ENCODE measurements at regions not wholly inside any gene's neighbourhood (a gene's known extent, or its start where the extent isn't known, plus 50 kb on each side); places are given as distances from the start of the nearest gene placed in this dataset.

DNA sequence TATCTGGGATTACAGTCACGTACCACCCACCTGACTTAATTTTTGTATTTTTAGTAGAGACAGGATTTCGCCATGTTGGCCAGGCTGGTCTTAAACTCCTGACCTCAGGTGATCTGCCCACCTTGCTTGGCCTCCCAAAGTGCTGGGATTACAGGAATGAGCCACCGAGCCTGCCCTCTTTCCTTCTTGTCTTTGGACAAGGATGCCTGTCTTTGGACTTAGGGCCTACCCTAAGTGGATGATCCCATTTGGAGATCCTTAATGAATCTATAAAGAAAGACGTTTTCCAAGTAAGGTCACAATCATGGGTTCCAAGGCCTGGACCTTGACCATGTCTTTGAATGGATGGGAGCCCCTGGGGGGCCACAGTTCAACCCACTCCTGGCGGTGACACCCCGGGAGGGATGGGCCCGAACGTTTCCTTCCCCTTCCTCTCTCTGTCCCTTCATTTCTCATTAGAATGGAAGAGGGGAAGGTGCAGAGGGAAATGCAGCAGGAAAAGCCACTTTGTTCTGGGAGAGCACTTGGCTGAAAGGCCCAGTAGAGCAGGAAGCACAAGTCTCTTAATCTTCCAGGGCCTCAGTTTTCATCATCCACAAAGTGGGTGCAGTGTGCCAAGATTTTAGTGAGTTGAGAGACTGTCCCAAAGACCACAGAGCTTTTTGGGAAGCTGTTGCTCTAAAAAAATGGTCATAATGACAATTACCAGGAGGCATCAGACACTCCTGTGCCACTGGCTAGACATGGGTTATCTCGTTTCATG is 353.3 kb downstream of the SEC14L1 start:
- DNase-seq = no peak

DNA sequence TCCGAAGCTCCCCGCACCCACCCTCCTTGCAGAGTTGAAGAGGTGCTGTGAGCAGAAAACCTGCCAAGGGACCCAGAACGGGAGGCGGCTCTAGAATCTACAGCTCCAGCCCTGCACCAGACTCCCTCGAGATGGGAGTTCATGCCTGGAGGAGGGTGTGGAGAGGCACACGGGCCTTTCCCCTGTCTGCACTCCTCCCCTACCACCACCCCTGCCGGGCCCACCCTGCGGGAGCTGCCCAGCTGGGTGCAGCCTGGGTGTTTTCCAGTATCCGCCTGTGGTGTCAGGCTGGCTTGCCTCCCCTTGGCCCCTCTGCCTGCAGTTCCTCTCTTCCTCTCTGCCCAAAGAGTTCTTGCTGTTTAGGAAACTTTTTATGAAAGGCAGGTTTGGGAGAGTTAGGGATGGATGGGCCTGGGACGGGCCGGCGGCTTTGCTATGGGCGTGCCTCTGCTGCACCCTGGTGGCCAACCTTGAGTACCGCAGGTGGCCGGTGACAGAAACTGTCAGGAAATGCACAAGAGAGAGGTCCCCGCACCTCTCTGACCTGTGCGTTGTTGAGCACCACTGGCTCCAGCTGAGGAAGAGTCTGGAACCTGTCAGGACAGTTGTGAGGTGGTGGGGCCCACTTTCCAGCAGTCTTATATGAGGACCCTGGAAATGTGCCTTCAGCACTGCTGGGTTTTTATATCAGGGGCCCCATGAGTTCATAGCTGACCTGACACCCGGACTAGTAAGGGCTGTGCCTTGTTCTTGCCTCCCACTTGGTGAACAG is 354.1 kb downstream of the SEC14L1 start:
- DNase-seq = no peak

DNA sequence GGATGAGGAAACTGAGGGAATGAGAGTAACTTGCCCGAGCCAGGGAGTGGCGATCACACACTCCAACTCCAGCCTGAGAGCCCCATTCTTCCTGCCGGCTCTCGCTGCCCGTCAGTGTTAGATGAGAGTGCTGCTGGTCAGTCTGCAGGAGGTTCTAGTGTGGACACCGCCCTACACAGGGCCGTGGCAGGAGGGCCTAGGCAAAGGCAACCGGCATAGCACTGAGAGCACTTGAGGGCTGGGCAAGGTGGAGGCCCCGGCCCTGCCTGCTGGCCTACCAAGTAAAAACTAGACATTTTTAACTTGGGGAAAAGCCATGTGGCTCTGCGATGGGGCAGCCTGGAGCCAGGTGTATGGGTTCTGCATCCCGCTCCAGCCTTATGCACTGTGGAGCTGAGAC is 354.8 kb downstream of the SEC14L1 start:
- no peak for DNase-seq

DNA sequence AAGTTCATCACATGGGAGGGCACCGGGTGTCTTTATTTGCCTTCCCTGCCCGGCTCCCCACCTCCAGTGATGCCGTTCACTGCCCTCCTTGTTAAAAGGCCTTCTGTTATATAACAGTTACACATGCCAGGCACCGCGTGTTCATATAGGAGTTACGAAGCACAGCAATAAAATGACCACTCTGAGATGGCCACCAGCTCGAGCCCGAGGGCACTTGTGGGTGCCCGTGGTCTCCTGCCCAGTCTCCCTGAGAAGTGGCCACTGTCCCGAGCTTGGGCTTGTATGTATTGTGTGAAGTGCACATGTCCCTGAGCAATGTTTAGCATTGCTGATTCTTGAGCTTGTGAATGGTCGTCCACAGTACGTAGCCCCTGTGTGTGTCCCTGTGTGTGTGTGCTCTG is 355.6 kb downstream of the SEC14L1 start:
- DNase-seq = no peak

DNA sequence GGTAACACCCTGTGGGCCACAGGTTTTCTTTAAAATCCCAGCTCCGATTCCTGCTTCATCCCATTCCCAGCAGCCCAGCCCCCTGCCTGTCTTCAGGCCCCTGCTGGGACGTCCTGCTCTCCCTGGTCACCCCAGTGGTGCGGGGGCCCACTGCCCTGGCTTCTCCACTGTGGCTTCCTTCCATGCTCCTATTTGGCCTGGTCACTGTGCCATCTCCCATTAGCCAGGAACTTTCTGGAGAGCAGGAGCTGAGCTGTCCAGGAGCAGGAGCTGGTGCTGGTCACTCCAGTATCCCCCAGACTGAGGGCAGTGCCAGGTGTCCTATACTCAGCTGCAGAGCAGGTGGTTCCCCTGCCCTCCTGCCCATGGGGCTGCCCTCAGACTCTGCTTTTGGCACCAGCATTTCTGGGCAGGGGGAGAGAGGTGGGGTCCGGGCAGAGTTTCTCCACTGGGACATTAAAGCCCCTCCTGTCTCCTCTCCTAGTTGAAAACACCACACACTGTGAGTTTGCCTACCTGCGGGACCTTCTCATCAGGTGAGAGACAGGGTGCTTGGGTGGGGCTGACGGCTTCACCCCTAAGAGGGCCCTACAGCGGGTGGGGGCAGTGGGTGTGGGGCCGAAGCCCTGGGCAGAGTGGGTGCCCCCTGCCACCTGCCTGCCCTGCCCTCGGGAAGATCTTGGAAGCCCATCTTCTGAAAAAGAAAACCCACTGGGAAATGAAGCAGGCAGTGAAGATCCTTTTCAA is 356.2 kb downstream of the SEC14L1 start:
- no peak for DNase-seq

DNA sequence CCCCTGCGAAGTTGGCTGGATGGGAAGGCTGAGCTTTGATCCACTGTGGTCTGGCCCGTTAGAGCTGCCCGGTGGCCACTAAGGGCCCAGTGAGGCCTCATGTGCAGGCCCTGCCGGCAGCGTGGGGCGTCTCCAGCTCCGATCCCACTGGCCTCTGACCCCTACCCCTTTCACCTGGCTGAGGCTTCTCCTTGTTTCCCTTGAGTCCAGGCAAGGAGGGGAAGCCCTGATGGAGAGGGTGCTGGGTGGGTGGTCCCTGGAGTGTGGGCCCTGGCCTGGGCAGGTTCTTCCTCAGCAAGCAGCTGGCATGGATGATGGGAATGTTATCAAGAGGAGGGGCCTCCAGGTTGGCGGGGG is 356.8 kb downstream of the SEC14L1 start:
- DNase-seq = no peak

DNA sequence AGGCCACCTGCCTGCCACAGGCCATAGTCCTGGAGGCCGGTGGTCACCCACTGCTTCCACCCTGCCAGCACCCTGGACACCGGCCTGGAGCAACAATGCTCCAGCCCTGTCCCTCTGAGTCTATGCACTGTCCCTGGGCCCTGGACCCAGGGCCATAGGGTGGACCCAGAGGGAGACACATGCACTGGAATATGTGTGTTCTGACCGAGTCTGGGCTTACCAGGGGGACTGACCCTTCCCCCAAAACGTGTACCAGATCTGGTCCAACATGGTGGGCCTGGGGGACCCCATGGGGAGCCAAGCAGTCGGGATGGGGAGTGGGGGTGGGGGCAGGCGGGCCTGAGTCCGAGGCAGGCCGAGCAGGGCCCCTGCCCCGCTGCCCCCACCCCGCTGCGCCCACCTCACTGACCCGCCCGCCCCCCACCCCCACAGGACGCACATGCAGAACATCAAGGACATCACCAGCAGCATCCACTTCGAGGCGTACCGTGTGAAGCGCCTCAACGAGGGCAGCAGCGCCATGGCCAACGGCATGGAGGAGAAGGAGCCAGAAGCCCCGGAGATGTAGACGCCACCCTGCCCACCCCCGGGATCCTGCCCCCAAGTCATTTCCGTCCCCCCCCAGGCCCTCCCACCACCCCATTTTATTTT is 357.4 kb downstream of the SEC14L1 start:
- DNase-seq = no peak

DNA sequence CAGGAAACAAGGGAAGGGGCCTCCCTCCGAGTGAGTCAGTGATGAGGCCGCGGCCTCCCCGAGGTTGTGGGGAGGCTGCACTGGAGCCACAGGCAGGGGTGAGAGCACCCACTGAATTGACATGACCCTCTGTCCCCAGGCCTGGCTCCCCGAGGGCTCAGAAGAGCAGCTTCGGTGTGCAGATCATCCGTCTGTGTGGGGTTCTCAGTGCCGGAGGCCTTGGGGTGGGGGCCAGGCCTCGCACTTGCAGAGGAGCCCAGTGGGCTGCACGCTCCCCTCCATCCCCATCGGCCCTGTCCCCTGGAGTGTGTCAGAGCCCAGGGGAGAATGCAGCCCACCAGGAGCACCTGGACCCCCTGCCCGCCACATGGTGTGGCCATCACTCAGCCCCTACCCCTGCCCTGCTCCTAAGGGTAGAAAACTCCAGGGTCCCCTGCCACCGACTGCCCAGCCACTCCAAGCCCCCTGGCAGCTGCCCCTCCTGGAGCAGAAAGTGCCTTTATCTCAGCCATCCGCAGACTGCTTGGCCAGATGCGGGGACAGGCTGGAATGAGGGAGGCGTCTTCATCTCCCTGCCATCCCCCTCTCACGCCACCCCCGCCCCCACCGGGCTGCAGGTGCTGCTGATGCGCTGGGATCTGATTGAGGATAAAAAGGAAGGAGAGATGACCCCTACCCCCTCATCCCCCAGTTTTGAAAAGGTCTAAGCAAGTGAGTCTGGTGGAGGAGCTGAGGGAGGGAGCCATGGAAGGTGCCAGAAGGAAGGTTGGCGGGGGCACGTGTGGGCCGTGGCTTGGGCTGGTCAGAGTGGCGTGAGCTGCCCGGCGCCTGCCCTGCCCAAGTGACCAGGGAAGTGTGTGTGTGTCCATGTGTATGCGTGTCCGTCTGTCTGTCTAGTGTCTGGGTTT is 358.3 kb downstream of the SEC14L1 start:
- no peak for DNase-seq

DNA sequence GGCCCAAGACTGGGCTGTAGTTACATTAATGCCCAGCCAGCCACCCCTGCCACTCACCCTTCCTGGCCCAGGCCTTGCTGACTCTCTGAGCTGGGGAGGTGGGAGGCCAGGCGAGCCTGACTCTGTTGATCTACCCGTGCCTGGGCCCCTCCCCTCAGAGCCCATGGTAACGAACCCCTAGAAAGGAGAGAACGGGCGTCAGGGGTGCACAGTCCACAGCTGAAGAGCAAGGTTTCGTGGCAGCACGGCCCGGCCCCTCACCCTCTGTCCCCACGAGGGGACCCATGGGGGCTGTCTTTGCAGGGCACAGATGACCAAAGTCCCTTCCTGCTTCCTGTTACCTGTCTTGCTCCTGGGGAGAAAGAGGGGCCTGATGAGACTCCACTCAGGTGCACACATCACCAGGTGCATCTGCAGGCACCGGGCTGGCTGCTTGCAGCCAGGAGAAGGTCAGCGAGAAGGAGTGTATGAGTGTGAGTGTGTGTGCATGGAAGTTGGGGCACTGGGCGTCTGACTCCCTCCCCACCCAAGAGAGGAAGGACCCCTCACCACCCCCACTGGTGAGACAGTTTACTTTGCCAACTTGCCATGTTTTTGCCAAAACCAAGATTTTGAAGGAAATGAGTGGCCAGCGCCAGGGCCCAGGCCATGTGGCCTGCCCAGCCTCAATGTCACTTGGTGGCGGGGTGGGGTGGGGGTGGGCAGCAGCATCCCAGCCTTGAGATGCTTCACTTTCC is 359.1 kb downstream of the SEC14L1 start:
- no peak for DNase-seq

DNA sequence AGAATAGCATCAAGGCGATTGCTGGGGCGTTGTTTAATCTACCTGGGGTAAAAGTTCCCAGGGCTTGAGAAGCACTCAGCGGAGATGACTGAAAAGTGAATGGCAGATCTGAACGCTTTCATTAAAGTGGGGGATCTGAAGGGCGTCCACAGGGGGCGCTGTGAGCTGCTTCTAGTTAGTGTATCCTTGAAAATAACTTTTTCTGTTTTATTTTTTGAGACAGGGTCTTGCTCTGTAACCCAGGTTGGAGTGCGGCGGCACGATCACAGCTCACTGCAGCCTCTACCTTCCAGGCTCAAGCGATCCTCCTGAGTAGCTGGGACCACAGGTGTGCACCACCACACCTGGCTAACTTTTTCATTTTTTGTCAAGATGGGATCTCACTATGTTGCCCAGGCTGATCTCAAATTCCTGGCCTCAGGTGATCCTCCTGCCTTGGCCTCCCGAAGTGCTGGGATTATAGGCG is 360.4 kb downstream of the SEC14L1 start:
- no peak for DNase-seq

DNA sequence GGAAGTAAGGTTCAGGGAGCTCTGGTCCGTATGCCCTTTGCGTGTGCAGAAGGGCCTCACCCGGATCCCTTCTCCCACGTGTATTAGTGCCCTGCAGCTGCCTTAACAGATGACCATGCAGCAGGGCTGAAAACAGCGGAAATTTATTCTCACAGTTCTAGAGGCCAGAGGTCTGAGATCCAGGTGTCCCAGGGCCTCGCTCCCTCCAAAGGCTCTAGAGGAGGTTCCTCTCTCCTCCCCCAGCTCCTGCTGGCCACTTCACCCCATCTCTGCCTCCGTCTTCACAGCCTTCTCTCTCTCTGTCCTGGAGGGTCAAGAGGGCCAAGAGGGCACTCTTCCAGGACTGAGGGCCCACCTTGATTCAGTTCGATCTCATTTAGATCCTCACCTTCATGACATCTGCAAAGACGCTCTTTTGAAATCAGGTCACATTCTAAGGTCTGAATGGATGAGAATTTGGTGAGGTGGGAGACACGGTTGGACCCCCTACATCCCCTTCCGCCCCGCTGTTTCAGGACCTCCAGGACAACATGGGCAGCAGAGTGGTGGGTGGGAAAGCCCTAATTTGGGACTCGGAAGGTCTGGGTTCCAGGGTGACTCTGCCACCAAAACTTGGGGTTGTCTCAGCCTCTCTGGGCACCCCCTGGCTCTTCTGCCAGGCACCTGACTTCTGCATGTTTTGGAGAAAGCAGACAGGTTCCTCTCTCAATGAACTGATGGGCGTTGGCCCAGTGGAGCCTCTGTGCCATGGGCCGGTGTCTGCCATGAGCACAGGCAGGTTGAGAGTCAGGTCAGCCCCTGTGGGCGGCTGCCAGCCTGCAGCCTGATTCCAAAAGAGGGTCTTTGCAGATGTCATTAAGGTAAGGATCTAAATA is 361.2 kb downstream of the SEC14L1 start:
- no peak for DNase-seq

DNA sequence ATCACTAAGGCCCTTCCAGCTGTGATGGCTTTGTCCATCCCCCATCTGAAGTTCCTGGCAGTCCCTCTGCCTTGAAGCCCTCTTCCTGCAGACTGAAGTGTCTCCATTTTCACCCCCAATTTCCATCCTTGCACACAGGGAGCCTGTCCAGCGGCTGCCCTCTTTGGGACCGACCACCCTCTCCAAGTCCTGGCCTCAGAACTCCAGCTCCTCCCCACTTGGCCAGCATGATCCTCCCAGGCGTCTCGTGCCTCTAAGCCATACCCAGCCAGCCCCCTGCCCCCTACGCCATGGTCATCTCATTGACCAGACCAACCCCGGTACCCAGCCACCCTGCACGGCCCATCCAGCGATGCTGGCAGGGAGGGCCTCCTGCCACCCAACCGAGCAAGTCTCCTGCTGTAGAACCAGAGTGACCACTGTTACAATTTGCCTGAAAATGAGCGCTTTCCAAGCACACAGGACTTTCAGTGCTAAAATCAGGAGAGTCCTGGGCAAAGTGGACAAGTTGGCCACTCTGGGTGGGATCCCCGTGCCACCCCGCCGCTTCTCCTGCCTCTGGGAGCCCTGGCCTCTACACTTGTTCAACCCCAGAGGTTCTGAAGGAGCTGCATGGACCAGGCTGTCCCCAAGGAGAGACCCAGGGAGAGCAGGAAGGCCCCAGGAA is 362.0 kb downstream of the SEC14L1 start:
- DNase-seq = no peak

DNA sequence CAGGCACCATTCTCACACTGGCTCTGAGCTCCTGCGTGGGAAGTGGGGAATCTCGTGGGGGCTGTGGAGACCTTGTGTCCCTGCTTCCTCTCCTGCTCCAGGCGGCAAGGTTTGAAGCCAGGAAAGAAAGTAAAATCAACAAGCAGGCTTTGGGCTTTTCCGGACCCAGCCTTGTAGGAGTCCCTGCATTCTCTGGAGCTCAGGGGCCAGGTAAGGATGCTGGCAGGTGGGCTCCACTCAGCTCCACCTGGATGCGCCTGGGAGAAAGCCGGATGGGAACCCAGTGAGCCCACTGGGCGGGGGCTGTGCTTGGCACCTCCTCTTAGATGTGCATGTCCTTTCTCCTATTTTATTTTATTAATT is 362.5 kb downstream of the SEC14L1 start:
- no peak for DNase-seq

DNA sequence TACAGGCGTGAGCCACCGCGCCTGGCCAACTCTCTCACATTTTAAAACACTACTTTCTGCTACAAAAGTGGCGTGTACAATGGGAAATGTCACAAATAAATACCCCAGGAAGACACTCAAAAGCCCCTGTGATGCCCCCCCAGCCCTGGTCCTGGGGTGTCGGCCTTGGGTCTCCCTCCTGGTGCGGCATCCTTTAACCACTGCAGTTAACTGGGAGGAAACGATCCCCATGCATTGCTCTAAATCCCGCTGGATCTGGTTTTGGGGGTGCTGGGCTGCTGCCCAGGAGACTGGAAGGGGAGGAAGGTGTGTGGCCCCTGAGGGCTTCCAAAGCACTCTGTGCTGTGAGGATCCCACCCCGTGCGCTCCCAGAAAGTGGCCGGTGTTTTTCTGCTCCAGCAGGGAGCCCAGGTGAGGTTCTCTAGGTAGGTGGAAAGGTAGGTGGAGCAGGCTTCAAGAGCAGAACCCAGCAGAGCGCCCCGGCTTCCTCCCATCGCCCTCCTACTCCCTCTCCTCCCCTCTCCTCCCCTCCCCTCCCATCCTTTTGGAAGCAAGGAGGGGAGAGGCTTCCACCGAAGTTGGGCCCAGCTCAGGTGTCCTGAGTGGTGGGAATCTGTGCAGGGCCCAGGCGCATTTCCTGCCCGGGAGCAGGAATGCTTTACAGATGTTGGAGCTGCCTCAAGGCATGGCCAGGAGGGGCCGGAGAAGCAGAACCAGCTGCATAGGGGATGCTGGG is 363.3 kb downstream of the SEC14L1 start:
- DNase-seq = no peak

DNA sequence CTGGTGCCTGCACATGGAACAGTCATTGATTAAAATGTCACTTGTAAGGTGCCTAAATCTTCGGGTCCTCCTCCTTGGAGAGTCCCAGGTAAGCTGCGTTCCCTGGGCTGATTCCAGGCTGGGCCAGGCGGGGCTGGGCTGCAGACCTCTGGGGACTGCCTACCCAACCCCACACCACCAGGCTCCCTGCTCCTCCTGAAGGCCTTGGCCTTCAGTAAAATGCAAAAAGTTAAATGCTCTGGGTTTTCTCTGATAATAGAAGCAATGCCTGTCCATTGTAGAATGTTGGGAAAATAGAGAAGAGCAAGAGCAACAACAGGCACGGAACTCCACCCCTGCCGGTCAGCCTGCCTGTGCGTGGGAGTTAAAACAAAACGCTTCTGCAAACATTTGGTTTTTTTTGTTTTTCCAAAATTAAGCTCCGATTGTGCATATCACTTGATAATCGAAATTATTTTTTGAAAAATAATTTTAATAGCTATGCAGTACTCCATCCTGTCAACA is 363.9 kb downstream of the SEC14L1 start:
- DNase-seq = no peak

DNA sequence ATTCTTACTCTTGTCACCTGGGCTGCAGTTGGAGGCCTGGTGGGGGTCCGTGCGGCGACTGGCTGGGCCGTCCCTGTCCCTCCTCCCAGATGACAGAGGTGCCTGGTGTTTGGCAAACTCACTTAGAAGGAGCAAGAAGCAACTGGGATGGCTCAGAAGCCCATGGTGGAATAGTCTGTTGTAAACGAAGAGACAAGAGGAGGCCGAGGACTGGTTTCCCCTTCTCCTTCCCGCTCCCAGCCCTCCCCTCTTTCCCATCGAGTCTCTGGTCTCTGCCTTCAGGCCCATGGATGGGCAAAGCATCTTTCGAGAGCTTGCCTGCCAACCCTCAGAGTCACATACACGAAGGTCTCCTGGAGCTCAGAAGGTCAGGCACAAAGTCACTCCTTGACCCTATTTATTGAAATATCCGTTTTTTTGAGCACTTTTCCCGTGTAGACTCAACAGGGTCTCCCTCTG is 364.4 kb downstream of the SEC14L1 start:
- DNase-seq = no peak

DNA sequence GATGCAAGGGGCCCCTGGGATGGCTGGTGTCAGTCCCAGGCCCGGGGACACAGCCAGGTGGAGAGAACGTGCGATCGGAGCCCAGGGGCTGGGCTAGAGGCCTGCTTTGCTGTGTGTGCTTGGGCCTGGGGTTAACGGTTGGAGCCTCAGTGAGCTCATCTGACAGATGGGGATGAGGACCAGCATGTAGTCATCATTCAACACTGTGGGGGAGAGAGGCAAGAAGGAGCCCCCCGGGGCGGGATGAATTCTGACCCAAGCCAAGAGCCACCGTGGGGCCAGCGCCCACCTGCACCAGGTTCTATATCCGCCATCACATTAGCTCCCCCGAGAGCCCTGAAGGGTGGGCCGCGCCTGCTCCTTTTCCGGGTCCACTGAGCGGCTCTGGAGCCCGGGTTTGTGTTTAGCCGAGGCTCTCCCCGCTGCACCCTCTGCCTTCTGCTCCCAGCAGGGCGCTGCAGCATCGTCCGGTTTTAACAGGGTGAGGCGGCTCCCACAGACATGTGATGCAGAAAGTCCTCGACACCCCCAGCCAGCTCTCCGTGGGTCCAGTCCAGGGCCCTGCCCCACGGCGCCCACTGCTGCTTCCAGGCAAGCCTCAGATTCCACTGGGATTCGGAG is 365.7 kb downstream of the SEC14L1 start:
- no peak for DNase-seq
